GM21515 (cell line): ENCODE measurements at regions not wholly inside any gene's neighbourhood (a gene's known extent, or its start where the extent isn't known, plus 50 kb on each side); places are given as distances from the start of the nearest gene placed in this dataset.
"Not testable (repeated sequence)": the region's sequence is repeated elsewhere in the genome, so short reads cannot be mapped to it uniquely, and the experiment has no call there.

Experiments
- ATAC-seq: cut with Tn5 transposase; IDR thresholded peaks from one replicate; pipeline ENCODE4 v1.9.1; 2021; ENCODE audit not compliant: unreplicated experiment

GRCh38 chr10:64924306-64924705 lies 1403.1 kb downstream of the REEP3 start:
- ATAC-seq = not testable (repeated sequence)

DNA sequence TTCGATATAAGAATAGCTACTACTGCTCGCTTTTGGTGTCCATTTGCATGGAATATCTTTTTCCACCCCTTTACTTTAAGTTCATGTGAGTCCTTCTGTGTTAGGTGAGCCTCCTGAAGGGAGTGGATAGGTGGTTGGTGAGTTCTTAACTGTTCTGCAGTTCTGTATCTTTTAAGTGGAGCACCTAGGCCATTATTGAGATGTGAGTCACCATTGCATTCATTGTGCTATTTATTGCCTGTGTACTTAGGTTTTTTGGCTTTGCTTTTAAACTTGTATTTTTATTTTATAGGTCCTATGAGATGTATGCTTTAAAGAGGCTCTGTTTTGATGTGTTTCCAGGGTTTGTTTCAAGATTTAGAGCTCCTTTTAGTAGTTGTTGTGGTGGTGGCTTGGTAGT lies 1430.8 kb downstream of the REEP3 start:
- no peak for ATAC-seq

GRCh38 chr10:64956441-64956840 lies 1435.2 kb downstream of the REEP3 start:
- ATAC-seq = no peak

- ATAC-seq = no peak
Measured at GRCh38 chr10:64959116-64959515, 1437.9 kb downstream of the REEP3 start.

GRCh38 chr10:64959883-64960282 lies 1438.7 kb downstream of the REEP3 start:
- no peak for ATAC-seq

DNA sequence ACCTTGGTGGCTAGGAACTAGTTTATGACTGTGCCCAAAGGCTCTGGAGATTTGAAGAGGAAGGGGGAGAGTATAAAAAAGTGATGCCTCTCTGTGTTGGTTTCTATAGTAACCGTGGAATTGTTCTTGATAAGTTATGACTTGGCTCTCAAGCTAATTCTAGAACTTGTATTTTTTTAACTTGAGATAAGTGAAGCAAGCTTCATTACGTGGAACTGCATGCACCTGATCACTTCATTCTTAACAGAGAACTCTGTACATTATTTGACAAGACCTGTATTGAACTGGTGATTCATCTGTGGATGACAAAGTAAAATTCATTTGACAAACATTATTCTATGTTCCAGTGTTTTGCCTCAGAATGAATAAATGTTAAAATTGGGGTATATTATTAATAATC lies 1452.2 kb downstream of the REEP3 start:
- no peak for ATAC-seq

GRCh38 chr10:64976150-64976549 lies 1454.9 kb downstream of the REEP3 start:
- ATAC-seq = no peak

DNA sequence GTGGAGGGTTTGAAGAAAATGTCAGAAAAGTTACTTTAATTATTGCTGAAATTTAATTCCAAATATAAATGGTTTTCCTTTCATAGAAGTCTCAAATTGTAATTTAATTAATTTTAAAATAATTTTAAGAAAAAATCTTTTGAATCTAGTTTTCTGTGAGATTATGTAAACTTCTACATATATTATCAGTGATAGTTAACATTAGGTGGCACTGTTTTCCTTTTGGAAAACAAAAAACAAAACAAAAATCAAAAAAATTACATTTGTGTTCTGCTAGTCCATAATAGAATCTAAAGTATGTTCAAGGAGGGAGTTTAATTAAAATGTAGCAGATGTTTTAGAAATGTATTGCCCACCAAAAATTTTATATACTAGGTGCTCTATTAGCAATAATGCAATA lies 1456.7 kb downstream of the REEP3 start:
- no peak for ATAC-seq

GRCh38 chr10:64996886-64997285 lies 1475.7 kb downstream of the REEP3 start:
- no peak for ATAC-seq

GRCh38 chr10:65010845-65011244 lies 1489.6 kb downstream of the REEP3 start:
- no peak for ATAC-seq

GRCh38 chr10:65017523-65017922 lies 1496.3 kb downstream of the REEP3 start:
- ATAC-seq = no peak

- ATAC-seq = no peak
Measured at GRCh38 chr10:65024886-65025285, 1503.7 kb downstream of the REEP3 start.

DNA sequence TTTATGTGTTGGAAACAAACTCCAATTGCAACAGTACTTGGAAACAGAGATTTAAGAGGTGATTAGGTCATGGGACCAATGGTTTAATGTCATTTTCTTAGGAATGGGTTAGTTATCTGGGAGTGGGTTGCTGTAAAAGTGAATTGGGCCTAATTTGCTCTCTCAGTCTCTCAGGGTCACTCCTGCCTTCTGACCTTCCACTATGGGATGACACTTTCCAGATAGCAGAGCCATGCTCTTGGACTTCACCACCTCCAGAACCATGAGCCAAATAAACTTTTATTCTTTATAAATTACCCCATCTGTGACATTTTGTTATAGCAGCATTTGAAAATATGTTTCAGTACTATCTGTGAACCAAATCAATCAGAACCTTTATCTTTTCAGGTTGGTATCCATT lies 1509.1 kb downstream of the REEP3 start:
- no peak for ATAC-seq

DNA sequence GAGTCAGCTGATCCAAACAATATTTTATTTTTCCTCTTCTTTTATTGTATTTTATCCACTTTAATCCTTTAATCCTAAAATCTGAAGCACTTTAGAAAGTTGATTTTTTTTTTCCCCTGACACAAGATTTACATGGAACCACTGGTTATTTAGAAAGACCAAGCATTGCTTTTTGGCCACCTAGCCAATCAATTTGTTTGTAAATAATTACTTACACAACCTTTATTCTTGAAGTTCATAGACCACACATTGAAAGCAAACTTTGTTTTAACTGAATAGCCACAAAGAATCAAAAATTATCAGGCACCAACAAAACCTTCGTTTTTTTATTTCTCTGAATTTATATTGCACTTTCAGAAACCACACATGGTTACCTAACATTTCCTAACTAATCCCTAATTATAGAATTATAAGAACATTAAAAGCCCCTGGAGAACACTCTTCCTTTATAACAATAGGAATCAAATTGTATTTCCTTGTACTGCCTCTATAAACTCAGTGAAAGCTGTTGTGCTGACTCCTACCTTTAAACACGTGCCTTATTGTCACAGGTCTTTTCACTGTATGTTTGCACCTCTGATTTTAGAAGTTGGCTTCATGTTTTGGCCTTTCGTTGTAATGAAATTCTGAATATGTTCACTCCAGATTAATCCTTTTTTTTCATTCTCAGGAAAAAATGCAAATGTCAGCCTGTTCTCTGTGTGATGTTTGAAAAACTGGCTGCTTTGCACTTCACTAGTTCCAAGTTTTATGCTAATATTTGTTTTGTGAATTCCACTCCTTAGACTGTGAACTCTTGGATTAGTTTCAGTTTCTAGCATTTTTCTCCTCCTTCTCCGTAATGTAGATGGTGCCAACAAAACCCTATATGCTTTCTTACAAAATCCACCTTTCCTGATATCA lies 1511.9 kb downstream of the REEP3 start:
- ATAC-seq = no peak

GRCh38 chr10:65033957-65034356 lies 1512.8 kb downstream of the REEP3 start:
- ATAC-seq = no peak

- no peak for ATAC-seq
Measured at GRCh38 chr10:65040796-65041195, 1519.6 kb downstream of the REEP3 start.

GRCh38 chr10:65041307-65041706 lies 1520.1 kb downstream of the REEP3 start:
- no peak for ATAC-seq

- no peak for ATAC-seq
Measured at GRCh38 chr10:65042496-65042895, 1521.3 kb downstream of the REEP3 start.

DNA sequence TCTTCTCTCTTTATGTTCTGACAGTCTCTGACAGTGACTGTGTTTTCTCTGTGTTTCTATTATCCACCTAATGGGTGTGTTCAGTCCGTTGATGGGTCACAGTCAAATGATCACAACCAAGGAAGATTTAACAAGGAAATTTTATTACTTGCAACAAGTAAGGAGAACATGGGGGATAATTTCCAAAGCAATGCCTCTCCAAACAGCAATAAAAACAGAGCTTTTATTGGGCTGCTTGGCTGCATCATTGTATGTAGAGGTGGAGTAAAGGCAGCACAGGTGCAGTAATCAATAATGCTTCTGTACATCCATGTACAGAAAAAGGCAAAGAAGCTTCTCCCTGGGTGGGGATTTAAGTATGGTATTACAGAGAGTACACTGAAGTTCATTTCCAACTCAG lies 1525.6 kb downstream of the REEP3 start:
- no peak for ATAC-seq

- ATAC-seq = not testable (repeated sequence)
Measured at GRCh38 chr10:65052111-65052510, 1530.9 kb downstream of the REEP3 start.

DNA sequence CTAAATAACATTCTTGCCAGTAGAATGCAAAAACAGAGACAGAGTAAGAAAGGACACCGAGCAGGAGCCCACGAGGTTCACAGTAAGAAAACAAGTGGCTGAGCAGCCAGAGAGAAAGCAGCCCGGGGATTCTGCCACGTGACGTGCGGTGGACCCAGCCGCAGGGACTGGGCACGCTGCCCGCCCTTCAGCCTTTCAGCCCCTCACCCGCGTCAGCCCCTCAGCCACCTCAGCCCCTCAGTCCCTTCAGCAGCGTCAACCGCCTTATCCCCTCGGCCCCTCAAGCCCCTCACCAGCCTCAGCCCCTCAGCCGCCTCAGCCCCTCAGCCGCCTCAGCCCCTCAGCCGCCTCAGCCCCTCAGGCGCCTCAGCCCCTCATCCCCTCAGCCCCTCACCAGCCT lies 1532.2 kb downstream of the REEP3 start:
- ATAC-seq = not testable (repeated sequence)

DNA sequence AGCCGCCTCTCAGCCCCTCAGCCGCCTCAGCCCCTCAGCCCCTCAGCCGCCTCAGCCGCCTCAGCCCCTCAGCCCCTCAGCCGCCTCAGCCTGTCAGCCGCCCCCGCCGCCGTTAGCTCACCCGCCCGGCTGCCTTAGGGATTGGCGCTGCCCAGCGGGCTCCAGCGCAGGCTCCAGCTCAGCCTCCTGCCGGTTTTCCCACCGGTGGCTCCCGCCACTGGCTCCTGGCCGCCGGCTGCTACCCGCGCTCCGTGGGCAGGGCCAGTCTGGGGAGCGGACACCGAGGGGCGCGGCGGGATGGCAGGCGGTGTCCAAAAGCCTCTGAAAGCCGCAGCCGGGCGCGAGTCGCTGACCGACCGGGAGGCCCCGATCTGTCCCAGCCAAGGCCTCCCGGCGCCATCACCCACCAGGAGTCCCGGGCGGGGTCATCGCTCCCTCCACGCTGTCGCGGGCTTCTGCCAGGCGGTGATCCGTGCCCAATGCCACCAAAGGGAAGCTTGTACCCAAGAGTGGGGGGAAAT lies 1532.7 kb downstream of the REEP3 start:
- not testable (repeated sequence) for ATAC-seq

- ATAC-seq = not testable (repeated sequence)
Measured at GRCh38 chr10:65054701-65055100, 1533.5 kb downstream of the REEP3 start.
